GM12864 (cell line): ENCODE measurements at regions not wholly inside any gene's neighbourhood (a gene's known extent, or its start where the extent isn't known, plus 50 kb on each side); places are given as distances from the start of the nearest gene placed in this dataset.

Experiments
- DNase-seq: peaks from one replicate; pipeline ENCODE4 v3.0.0-alpha.2; 2011; ENCODE audit warnings: low read depth
- H3K4me3 ChIP-seq: 2 replicates; pipeline ENCODE4 v1.5.1; 2011; ENCODE audit warnings: mild to moderate bottlenecking, low read depth, low read length, control low read depth
- TF ChIP-seq, protein P1 (sequence below): IDR thresholded peaks from 2 replicates; pipeline ENCODE4 v1.5.1; 2011; ENCODE audit warnings: low read depth, mild to moderate bottlenecking, moderate library complexity, low read length, control low read depth, inconsistent platforms; ENCODE audit errors: missing control alignments

DNA sequence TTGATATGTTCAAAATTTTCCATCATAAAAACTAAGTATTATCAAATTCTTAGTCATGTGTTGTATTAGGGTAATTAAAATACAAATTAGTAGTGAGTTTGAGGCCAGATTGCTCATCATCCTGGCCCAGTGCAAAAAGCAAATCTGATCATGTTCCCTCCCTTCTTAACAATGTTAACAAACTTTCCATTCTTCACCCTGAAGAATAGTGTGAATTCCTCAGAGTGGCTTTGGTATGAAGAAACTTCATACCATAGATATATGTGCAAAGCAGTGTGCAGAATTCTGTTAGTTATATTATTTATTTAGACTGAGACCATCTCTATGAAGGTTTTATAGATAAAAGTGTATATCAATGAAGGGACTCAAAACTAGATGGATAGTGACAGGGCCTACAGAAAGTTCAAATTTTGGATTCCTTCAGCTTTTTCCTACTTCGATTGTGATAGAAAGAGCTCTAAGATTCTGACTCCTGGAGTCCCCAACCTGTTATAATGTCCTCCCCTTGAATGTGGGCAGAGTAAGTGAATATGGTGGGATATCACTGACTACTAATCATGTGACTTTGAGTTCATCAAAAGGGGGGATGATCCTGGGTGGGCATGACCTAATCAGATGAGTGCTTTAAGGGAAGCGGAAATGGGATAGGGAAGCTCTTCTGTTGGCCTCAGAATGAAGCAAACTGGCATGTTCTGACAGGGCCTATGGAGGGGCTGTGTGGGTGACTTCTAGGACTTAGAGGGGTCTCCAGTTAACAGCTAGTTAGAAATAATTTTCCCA is 271.4 kb downstream of the BTG1 start:
- TF ChIP-seq, protein P1, sequence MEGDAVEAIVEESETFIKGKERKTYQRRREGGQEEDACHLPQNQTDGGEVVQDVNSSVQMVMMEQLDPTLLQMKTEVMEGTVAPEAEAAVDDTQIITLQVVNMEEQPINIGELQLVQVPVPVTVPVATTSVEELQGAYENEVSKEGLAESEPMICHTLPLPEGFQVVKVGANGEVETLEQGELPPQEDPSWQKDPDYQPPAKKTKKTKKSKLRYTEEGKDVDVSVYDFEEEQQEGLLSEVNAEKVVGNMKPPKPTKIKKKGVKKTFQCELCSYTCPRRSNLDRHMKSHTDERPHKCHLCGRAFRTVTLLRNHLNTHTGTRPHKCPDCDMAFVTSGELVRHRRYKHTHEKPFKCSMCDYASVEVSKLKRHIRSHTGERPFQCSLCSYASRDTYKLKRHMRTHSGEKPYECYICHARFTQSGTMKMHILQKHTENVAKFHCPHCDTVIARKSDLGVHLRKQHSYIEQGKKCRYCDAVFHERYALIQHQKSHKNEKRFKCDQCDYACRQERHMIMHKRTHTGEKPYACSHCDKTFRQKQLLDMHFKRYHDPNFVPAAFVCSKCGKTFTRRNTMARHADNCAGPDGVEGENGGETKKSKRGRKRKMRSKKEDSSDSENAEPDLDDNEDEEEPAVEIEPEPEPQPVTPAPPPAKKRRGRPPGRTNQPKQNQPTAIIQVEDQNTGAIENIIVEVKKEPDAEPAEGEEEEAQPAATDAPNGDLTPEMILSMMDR = no peak
- no peak for DNase-seq
- no peak overlapping the region for H3K4me3 ChIP-seq

DNA sequence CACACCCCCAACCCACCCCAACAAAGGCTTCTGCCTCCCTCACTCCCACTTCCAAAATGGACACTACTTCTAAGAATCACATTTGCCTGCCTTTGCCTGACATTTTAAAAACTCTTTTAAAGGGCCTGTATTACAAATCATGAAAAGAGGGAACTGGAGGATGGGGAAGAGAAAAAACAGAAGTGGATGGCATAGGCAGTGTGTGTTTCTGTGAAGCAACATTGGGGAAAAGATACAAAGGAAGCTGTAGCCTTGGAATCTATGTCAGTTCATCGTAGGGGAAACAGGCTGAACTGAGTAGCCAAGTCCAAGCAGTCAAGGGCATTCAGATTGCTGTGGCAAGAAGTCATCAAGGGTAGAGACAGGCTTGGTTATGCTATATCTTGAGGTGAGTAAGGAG is 273.9 kb downstream of the BTG1 start:
- DNase-seq = no peak
- TF ChIP-seq, protein P1 = no peak
- H3K4me3 ChIP-seq = no peak overlapping the region

DNA sequence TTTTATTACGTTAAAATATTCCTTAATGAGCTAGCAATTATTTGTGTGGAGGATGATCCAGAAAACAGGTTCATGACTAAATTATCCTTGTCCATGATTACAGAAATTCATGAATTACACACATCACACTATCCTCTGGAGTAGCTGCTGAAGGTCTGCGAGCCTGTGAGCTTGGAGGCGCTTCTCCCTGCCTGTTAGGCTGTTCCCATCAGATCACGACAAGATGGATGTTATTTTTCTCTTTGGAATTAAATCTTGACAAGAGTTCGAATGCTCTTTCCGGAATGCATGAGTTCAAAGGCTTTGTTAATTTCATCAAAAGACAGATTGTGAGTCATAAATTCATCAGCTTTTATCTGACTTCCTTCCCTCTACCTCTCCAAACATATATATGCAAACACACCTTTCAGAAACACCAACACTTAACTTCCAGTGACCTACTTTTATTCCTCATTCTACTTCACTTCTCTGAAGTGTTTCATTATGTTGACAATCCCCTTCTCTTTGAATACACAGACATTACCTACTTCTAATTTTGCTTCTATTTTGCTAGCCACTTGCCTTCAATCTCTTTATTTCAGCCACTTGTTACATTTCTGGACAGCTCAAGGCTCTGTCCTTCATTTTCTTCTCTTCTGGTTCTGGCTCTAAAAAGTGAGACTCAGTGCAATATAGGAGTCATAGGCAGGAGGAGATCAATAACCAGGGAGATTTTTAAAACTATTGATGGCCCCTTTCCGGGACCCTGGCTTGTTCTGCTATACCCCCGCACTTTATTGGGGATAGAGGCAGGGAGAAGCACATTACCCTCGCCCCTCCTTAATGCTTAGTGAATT is 274.6 kb downstream of the BTG1 start:
- no peak overlapping the region for H3K4me3 ChIP-seq
- TF ChIP-seq, protein P1 = no peak
- DNase-seq = no peak

DNA sequence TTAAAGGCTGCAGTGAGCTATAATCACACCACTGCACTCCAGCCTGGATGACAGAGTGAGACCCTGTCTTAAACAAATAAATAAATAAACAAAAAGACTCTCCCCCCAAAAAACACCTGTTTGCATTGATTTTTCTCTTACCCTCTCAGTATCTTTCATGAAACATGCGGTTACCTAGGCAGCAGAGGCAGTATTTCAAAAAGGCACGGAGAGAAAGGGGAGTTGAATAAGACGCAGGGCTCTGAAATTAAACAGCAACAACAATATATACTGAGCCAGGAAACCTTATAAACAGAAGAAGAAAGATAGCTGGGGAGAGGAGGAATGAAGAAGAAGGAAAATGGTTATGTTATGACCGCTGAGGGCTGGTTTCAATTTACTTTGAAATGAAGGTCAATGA is 277.6 kb downstream of the BTG1 start:
- TF ChIP-seq, protein P1 = no peak
- H3K4me3 ChIP-seq = no peak overlapping the region
- no peak for DNase-seq

DNA sequence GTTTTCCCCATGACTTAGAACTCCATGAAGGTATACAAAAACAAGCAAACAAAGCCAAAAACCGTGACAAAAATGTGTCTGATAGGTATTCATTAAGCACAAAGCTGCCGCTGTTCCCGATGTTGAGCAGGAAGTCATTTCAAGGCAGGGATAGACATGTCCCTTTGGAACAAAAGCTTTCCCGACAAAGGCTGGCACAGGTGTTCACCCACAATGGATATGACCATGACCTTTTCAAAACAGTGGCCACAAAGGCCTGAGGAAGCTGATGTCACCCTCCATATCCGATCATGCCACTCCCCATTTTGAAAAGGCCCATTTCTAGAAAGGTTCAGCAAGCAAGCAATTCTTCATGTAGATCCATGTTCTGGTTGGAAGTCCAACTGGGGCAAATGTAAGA is 279.1 kb downstream of the BTG1 start:
- H3K4me3 ChIP-seq = no peak overlapping the region
- TF ChIP-seq, protein P1 = no peak
- DNase-seq = no peak

DNA sequence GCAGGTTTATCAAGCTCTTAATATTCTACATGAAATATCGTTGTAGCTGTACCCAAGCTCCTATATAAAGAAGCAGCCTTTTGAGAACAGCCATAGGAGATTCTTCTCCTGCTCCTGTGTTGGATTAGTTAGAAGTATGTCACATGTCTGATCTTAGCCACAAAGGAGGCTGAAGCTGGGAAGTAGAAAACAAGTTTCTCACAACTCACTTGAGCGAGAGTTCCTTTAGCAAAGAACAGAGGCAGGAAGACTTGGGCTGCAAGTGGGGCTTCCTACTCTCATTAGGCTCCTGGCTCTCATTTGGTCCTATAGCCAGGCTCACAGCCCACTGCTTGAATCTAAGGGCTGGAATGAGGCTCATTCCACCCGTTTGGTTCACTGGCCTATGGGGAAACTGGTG is 281.9 kb downstream of the BTG1 start:
- no peak overlapping the region for H3K4me3 ChIP-seq
- DNase-seq = no peak
- TF ChIP-seq, protein P1 = no peak
